Testis (tissue), 2 donors: ENCODE measurements at regions not wholly inside any gene's neighbourhood (a gene's known extent, or its start where the extent isn't known, plus 50 kb on each side); places are given as distances from the start of the nearest gene placed in this dataset.

ENCODE experiments used
- CTCF ChIP-seq, 3 experiments: fragments of 450-650 bp in 2 of 3; fragments of 200-600 bp in 1 of 3; sonication (generic) in 1 of 3; IDR thresholded peaks; one replicate each; pipeline ENCODE4 v1.5.1; 2016 to 2019; ENCODE audit warnings: antibody characterized with exemption in 3 of 3, mild to moderate bottlenecking in 2 of 3, moderate library complexity in 1 of 3
- POLR2A ChIP-seq: fragments of 450-650 bp; IDR thresholded peaks from one replicate; pipeline ENCODE4 v1.6.1; 2017; ENCODE audit warnings: antibody characterized with exemption, mild to moderate bottlenecking, moderate library complexity

- no peak for TF ChIP-seq CTCF (IDR thresholded peaks at IDR 0.05)
- TF ChIP-seq POLR2A = no peak
Measured at GRCh38 chr7:16136896-16137295, 284.4 kb downstream of the CRPPA start.
